Kidney capillary endothelial cell (primary cell): ENCODE measurements at regions not wholly inside any gene's neighbourhood (a gene's known extent, or its start where the extent isn't known, plus 50 kb on each side); places are given as distances from the start of the nearest gene placed in this dataset.

Experiments used
- DNase-seq: peaks from one replicate; pipeline ENCODE4 v3.0.0-alpha.2; 2018; ENCODE audit warnings: low spot score

- no peak for DNase-seq
These were observed 1033.0 kb upstream of the ADGRL2 start for GRCh38 chr1:80767711-80768110.

GRCh38 chr1:80759354-80759753 lies 1041.4 kb upstream of the ADGRL2 start:
- DNase-seq = no peak

- DNase-seq = no peak
These were observed 1044.8 kb upstream of the ADGRL2 start for GRCh38 chr1:80755944-80756343.

GRCh38 chr1:80751204-80751603 lies 1049.5 kb upstream of the ADGRL2 start:
- no peak for DNase-seq

GRCh38 chr1:80731241-80731894 lies 1069.4 kb upstream of the ADGRL2 start:
- DNase-seq = no peak

GRCh38 chr1:80722611-80723010 lies 1078.1 kb upstream of the ADGRL2 start:
- DNase-seq = no peak

- DNase-seq = no peak
These were observed 1094.2 kb upstream of the ADGRL2 start for GRCh38 chr1:80706526-80706925.

- DNase-seq = no peak
These were observed 1122.3 kb upstream of the ADGRL2 start for GRCh38 chr1:80678438-80678837.

- DNase-seq = no peak
These were observed 1125.3 kb upstream of the ADGRL2 start for GRCh38 chr1:80675454-80675853.

GRCh38 chr1:80673935-80674597 lies 1126.7 kb upstream of the ADGRL2 start:
- DNase-seq = no peak

- DNase-seq = no peak
These were observed 1132.4 kb upstream of the ADGRL2 start for GRCh38 chr1:80668372-80668771.

- DNase-seq = no peak
These were observed 1134.7 kb upstream of the ADGRL2 start for GRCh38 chr1:80666073-80666472.

- no peak for DNase-seq
These were observed 1141.6 kb upstream of the ADGRL2 start for GRCh38 chr1:80659161-80659560.

- no peak for DNase-seq
These were observed 1143.0 kb upstream of the ADGRL2 start for GRCh38 chr1:80657707-80658106.

- no peak for DNase-seq
These were observed 1143.6 kb upstream of the ADGRL2 start for GRCh38 chr1:80657044-80657643.

GRCh38 chr1:80656641-80657040 lies 1144.1 kb upstream of the ADGRL2 start:
- DNase-seq = no peak

- DNase-seq = no peak
These were observed 1144.6 kb upstream of the ADGRL2 start for GRCh38 chr1:80656014-80656636.

- no peak for DNase-seq
These were observed 1154.7 kb upstream of the ADGRL2 start for GRCh38 chr1:80646053-80646452.

- DNase-seq = no peak
These were observed 1155.1 kb upstream of the ADGRL2 start for GRCh38 chr1:80645621-80646020.

- DNase-seq = no peak
These were observed 1159.8 kb upstream of the ADGRL2 start for GRCh38 chr1:80640978-80641377.

- no peak for DNase-seq
These were observed 1160.8 kb upstream of the ADGRL2 start for GRCh38 chr1:80639777-80640533.

- no peak for DNase-seq
These were observed 1166.6 kb upstream of the ADGRL2 start for GRCh38 chr1:80633947-80634706.
